HG02678 (cell line): ENCODE measurements at regions not wholly inside any gene's neighbourhood (a gene's known extent, or its start where the extent isn't known, plus 50 kb on each side); places are given as distances from the start of the nearest gene placed in this dataset.

Experiments
- ATAC-seq: cut with Tn5 transposase; IDR thresholded peaks from one replicate; pipeline ENCODE4 v1.9.1; 2021; ENCODE audit warnings: mild to moderate bottlenecking, moderate library complexity; ENCODE audit not compliant: unreplicated experiment

DNA sequence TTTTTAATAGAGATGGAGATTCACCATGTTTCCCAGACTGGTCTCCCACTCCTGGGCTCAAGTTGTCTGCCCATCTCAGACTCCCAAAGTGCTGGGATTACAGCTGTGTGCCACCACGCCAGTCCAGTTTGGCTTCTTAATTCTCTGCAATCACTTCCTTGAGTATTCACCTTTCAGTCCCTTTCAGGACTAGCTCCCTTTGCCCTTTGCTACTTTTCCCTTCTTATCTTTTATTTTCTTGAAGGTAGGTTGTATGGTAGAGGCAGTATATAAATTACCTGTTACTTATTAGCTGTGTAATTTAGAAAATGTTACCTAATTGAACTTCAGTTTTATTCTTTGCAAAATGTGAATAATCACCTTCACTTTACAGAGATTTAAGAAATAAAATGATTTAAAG lies 285.8 kb downstream of the FGF9 start:
- no peak for ATAC-seq

DNA sequence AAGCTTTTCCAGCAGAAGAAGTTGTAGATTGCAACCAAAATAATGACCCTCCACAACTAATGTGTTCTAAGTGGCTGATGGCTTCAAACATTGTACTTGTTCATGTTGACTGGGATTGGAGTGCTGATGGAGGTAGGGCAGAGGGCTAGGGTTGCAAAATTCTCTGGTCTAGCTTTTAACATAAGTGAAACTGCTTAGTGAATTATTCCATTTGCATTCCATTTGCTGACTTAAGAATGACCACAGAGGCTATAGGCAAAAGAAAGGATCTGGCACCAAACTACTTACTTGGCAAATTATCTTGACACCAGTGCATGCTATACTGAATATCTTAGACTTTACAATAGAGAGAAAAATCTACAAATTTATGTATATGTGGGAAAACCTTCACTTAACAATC lies 287.0 kb downstream of the FGF9 start:
- no peak for ATAC-seq

GRCh38 chr13:21960108-21960507 lies 289.2 kb downstream of the FGF9 start:
- ATAC-seq = no peak

- no peak for ATAC-seq
Measured at GRCh38 chr13:21964686-21965085, 293.8 kb downstream of the FGF9 start.

DNA sequence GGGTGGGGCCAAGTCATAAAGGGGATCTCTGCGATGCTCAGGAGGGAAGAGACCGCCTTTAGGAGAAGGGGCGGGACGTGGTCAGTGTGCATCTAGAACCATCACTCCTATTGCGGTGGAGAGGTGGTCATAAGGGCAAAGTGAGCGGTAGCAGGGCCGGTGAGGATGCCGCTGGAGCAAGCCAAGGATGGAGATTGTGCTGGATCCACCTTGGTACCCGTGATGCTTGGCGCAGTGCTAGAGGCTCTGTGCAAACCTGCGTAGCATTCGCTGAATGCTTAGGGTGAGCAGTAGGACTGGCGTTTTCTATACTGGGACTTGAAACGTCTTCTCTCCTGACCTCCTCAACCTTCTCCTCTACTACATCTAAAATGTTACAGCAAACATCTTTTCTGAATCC lies 294.2 kb downstream of the FGF9 start:
- no peak for ATAC-seq

DNA sequence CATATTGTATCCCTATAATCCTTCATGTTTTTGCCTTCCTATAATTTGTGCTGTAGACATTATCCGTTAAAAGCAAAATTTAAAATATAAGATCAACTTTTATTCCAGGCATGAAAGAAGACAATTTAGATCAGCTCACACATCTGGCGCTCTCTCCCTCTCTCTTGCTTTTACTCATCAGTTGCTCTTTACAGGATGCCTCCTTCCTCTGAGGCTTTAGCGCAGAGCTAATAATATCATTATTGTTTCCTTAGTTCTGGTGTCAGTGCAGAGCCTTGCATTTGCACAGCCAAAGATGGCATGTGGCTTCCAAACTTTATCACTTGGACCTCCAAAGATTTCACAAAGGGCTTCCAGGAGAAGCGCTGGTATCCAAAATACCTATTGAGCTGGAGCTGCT lies 295.1 kb downstream of the FGF9 start:
- no peak for ATAC-seq

GRCh38 chr13:21967871-21968270 lies 297.0 kb downstream of the FGF9 start:
- ATAC-seq = no peak

- ATAC-seq = no peak
Measured at GRCh38 chr13:21970172-21970571, 299.3 kb downstream of the FGF9 start.

DNA sequence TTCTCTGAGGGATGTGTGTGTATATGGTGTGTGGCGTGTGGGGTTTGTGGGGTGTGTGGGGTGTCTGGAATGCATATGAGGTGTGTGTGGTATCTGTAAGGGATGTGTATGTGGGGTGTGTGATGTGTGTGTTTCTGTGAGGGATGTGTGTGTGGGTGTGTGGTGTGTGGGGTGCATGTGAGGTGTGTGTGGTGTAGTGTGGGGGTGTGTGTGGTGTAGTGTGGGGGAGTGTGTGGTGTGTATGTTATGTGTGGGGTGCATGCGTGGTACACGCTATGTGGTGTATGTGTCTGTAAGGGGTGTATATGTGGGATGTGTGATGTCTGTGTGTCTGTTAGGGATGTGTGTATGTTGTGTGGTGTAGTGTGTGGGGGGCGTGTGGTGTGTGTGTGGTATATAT lies 300.0 kb downstream of the FGF9 start:
- no peak for ATAC-seq

DNA sequence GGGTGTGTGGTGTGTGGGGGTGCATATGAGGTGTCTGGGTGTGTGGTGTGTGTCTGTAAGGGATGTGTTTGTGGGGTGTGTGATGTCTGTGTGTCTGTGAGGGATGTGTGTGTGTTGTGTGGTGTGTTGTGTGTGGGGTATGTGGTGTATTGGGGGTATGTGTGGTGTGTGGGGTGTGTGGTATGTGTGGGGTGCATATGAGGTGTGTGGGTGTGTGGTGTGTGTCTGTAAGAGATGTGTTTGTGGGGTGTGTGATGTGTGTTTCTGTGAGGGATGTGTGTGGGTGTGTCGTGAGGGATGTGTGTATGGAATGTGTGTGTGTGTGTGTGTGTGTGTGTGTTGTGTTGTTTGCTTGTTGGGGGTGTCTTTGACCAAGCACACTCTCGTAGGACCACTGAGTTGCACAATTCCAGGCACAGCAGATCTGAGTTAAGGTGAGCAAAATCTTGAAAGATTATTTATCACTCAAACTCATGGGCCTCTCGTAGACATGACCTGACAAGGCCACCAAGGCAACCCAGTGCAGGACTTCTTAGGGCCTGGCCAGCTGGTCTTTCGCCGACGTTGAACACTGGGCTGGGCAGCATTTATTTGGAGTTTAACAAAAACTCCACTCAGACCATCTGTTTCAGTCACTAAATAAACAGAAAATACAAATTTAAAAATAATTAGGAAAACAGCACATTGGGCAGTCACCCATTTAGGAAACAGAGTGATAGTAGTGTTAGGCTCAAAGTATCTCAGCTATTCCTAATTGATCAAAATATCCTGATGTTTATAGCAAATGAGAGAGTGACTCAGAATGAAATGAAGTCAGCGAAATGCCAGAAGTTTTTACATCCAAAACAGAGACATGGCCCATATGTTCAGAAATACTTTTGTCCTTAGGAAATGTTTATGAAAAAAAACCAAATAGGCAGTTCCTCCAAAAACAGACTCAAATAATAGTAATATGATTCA lies 301.1 kb downstream of the FGF9 start:
- ATAC-seq = no peak

DNA sequence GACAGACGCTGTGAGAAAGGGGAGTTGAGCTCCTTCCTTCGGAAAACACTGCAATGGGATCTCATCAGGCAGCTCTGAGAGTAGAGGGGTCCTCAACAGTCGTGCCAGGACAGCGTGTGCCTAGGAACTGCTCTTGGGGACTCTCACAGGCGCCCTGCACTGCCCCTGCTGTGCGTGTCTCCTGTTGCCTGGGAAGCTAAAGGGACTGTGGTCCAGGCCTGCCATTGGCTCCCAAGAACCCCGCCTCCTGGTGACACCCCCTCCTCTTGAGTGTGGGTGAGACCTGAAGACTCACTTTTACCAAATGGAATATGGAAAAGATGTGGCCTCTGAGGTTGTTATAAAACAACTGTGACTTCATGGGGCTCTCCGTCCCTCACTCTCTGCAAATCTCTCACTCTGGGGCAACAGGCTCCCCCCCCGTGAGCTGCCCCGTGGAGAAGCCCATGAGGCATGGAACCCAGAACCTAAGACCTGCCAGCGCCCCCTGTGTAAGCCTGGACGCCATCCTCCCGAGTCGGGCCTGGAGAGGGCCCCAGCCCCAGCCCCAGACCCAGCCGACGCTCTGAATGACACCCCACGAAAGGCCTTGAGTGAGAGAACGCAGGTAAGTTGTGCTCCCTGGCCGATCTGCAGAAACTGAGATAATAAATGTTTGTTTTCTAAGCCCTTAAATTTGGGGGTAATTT lies 302.7 kb downstream of the FGF9 start:
- no peak for ATAC-seq

GRCh38 chr13:21974741-21975140 lies 303.9 kb downstream of the FGF9 start:
- ATAC-seq = no peak

- no peak for ATAC-seq
Measured at GRCh38 chr13:21976159-21976558, 305.3 kb downstream of the FGF9 start.

DNA sequence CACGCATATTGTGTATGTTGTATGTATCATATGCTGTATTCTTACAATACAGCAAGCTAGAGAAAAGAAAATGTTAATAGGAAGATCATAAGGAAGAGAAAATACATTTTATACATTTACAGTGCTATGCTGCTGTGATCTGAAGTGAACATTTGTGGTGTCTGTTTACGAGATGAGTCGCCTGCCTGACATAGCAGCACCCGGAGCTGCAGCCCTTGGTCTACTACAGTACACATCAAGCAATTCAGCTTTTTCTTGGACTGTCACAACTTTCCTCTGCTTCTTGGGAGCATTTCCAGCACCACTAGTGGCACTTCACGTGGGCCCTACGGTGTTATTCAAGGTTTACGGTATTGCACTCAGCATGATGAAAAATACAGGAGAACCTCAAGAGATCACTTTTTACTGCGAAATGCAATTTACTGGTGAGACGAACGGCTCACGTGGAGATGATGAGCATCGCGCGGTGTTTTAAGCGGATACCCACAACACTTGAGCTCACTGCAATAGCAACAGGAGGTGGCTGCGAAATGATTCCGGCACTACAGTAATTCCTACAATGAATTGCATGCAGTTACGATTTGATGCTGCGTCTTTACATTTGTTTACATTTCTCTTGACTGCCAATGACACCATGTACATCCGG lies 308.4 kb downstream of the FGF9 start:
- ATAC-seq = no peak

- ATAC-seq = no peak
Measured at GRCh38 chr13:21980049-21980448, 309.2 kb downstream of the FGF9 start.

DNA sequence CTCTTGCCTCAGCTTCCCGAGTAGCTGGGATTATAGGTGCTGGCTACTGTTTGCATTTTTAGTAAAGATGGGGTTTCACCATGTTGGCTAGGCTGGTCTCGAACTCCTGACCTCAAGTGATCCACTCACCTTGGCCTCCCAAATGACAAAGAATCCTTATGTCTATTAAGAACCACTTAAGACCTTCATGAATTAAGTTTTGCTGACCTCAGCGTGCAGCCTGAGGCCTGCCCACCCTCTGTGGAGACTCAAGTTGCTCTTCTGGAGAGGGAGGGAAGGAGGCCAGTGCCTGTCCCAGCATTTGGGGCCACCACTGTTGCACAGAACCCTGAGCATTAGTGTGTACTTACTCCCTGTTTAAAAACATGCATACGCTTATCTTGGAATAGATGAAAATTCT lies 313.3 kb downstream of the FGF9 start:
- ATAC-seq = no peak

DNA sequence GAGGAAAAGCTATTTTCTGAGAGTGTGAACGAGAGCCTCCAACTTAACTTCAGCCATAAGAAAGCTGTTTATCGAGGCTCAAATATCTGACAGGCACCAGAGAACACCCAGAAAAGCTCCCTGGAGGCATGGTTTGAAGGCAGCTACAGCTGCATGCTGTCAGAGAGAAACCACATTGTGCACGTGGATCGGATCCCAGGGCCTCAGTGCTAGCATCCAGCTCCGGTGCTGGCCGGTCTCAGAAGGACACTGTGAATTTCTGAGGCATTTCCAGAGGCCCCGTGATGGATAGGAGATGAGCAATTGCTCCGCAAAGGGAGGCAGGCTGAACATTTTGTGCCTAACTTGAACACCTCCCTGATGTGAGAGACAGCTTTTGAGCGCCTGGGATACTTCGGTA lies 315.7 kb downstream of the FGF9 start:
- ATAC-seq = no peak

- no peak for ATAC-seq
Measured at GRCh38 chr13:21987793-21988192, 316.9 kb downstream of the FGF9 start.

GRCh38 chr13:21988624-21989023 lies 317.8 kb downstream of the FGF9 start:
- ATAC-seq = no peak

GRCh38 chr13:21996049-21996448 lies 325.2 kb downstream of the FGF9 start:
- ATAC-seq = no peak

DNA sequence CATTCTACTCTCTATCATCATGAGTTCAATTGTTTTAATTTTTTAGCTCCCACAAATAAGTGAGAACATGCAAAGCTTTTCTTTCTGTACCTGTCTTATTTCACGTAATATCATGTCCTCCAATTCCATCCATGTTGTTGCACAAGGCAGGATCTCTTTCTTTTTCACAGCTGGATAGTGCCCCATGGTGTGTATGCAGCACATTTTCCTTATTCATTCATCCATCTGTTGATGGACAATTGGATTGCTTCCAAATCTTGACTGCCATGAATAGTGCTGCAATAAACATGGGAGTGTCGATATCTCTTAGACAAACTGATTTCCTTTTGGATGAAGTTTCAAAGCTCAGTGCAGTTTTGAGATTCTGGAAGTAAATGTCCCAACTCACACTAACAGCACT lies 326.9 kb downstream of the FGF9 start:
- no peak for ATAC-seq
